Urothelium cell line (cell line): ENCODE measurements at regions not wholly inside any gene's neighbourhood (a gene's known extent, or its start where the extent isn't known, plus 50 kb on each side); places are given as distances from the start of the nearest gene placed in this dataset.
"Not testable (repeated sequence)": the region's sequence is repeated elsewhere in the genome, so short reads cannot be mapped to it uniquely, and the experiment has no call there.

Experiments
- DNase-seq: peaks from one replicate; pipeline ENCODE4 v3.0.0; 2011; ENCODE audit warnings: low spot score, mixed read lengths
- FAIRE-seq: peaks from 2 replicates; lab custom pipeline; 2011; peaks lifted over from hg19 to GRCh38; lab: Jason Lieb, UNC

DNA sequence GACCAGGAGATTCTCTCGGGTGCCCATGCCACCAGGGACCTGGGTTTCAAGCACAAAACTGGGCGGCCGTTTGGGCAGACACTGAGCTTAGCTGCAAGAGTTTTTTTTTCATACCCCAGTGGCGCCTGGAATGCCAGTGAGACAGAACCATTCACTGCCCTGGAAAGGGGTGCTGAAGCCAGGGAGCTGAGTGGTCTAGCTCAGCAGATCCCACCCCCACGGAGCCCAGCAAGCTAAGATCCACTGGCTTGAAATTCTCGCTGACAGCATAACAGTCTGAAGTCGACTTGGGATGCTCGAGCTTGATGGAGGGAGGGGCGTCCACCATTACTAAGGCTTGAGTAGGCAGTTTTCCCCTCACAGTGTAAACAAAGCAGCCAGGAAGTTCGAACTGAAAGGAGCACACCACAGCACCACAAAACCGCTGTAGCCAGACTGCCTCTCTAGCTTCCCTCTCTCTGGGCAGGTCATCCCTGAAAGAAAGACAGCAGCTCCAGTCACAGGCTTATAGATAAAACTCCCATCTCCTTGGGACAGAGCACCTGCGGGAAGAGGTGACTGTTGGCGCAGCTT, 157.7 kb downstream of the GIPC2 start:
- DNase-seq: peak; percentile 15
- FAIRE-seq: not testable (repeated sequence)

DNA sequence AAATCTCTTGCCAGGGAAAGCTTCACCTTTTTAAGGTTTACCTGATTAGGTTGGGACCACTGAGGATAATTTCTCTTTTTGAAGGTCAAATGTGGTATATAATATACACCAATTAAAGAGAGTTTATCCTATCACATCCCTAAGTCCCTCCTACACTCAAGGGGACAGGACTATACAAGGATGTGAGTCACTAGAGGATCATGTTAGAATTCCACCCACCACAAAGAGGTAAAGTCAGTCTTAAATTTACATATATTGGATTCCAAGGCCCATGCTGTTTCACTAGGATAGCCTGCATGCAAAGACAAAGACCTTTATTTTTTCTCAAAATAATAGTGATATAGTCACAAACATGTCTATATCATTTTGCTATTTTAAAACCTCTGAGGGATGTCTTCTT, 164.4 kb downstream of the GIPC2 start:
- DNase-seq (no peak), FAIRE-seq (no peak)

DNA sequence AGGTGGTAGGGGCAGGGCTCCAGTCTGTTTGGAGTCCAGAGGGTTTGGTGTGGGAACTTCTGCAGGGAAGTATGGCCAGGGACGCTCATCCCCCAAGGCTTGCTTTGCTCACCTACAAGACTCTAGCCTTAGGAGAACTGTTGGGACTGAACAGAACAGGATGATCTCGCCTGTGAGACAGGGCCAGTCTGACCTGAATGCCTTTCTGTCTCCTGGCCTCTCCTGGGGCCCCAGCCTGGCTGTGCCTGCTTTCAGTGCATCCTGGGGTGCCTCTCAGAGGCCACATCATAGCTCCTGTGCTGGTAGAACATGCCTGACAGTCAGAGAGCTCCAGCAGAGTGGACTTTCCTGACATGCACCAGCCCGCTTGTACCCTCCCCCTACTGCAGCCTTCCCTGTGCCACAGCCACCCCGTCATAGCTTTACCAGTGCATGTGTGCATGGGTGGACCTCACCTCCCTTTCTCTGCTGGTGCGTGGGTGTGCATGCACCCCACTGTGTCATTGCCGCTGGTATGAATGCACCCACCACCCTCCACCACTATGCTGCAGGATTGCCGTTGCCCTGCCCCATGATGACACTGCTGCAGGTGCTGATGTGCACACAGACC, 165.8 kb downstream of the GIPC2 start:
- FAIRE-seq: no peak
- no peak for DNase-seq

DNA sequence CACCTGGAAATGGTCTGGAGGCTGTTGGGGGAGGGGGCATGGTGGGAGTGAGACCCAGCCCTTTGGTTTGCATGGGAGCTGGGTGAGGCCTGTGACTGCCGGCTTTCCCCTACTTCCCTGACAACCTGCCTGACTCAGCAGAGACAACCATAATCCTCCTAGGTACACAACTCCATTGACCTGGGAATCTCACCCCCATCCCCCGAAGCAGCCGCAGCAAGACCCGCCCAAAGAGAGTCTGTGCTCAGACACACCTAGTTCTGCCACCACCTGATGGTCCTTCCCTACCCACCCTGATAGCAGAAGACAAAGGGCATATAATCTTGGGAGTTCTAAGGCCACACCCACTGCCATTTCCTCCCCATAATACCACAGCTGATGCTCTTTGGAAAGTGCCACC, 168.6 kb downstream of the GIPC2 start:
- no peak for FAIRE-seq
- DNase-seq: no peak

DNA sequence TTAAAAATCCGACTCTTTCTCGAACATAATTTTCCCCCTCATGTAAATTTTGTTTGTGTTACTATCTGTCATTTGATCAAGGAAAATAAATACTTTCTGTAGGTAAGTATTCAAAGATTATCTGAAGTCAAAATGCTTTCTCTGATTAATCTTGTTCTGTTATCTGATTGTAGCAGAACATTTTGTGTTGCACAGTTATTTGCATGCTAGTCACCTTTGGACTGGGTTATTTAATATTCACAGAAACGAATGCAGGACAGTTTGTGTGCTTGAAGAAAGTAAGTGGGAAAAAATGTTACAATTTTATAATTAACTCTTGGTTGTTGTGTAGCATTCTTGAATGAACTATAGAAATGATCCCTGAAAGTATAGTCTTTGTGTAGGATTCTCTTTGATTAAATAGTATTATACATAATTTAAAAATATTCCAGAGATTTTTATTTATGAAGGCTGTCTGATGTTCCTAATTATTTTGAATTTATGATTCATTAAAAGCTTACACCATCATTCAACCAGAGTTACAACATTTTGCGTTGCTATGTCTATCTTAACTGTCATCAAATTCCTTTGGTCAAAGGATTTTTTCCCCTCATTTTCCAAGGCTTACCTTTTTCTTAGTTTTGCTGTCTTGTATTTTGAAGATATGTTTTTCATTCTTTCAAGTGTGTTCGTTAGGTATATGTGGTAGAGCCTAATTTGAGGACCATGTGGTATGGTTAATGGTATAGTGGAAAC, 176.6 kb downstream of the GIPC2 start:
- DNase-seq (no peak), FAIRE-seq (no peak)

DNA sequence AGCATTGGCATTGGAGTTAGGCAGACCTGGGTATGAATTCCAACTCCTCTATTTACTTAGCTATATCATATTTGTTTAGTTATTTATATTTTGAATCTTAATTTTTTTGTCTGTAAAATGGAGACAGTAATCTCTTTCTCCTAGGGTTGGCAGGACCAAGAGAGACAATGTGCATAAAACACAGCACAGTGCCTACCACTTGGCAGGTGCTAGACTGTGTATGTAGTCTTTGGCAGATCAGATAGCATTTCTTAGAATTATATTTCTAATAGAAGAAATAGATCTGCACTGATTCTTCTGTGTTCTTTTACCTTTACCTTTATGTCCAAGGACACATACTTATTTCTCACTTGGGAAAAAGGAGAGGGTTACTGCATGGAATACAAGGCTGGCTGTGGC, 177.2 kb downstream of the GIPC2 start:
- no peak for FAIRE-seq

DNA sequence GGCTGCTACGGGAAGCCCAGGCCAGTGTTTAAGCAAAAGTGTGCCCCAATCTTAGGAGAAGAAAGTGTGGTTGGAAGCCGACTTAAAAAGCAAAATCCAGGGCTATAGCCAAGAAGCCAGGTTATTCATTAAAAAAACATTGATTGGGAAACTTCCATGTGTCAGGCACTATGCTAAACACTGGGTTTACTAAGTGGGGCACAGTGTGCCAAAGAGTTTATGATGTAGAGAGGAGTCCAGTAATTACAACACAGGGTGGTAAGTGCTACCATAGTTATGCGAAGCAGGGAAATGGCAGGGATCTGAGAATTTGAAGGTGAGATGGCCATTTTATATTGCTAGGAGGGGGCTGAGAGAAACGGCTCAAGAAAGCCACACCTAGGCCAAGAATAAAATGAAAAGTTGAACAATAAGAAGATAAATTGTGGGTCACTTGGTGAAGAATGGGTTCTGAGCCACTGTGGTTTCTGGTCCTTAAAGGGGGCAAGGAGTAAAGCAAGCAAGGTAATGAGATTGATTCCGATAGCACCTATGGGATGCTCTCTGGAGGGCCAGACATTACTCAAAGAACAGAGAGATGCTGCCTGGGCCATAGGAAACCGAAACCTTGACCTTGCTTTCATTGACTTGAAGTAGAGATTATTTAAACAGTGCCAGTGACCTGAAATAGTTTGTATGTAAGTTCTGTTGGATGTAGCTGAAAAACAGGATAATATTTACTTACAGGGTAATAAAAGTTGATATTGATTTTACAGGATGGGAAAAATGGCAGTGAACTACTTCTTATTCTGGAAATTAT, 177.8 kb downstream of the GIPC2 start:
- FAIRE-seq (no peak), DNase-seq (no peak)

More for the DNA sequence above, 177.2 kb downstream of the GIPC2 start:
- DNase-seq: no peak

DNA sequence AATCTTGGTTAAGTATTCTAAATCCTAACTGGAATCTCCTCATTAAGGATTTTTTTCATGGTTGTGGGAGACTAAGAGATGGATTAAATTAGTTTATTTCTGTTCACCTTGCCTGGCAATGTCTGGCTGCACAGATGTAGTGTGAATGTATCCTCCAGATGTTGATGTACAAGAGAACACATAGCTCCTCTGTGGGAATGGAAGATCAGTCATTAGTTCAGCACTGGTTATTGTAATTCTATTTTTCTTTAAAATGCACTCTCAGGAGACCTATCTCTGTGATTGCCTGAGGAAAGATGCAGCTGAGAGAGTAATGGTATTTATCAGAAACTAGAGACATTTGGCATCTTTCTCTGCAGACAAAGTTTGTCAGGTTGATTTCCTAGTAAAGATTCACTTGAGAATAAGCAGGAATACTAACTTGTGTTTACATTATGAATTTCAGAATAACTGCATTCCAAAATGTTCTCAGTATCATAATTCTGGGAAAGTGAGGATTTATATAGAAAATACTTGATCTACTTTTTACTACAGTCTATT, 178.6 kb downstream of the GIPC2 start:
- FAIRE-seq (no peak), DNase-seq (no peak)

DNA sequence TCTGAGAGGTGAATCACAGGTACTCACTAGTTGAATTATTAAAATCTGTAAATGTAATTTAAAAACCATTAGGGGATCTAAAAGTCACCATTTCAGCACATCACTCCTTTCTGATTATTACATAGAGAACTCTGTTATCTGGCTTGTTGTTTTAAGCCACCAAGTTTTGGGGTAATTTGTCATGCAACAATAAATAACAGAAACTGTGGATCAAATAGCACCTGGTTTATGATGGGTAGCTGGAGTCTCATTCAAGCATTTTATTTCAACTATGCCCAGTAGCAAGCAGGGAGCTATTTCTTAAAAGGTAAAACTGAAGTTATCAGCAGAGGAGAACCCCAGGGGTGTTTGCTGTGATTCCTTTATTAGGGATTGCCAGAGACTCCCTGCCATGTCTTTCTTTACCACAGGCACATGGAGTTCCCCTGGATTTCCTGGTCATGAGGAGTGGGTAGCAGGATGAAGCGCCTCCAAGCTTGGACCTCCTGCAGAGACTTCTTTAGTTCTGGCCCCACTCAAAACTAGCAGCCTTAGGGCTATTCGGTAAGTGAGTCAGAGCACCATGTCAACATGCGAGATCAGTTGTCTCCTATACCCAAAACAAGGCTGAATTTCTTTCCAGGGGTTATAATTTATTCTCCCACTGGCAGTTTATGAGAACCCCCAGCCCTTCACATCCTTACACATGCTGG, 179.2 kb downstream of the GIPC2 start:
- no peak for FAIRE-seq
- DNase-seq: no peak

DNA sequence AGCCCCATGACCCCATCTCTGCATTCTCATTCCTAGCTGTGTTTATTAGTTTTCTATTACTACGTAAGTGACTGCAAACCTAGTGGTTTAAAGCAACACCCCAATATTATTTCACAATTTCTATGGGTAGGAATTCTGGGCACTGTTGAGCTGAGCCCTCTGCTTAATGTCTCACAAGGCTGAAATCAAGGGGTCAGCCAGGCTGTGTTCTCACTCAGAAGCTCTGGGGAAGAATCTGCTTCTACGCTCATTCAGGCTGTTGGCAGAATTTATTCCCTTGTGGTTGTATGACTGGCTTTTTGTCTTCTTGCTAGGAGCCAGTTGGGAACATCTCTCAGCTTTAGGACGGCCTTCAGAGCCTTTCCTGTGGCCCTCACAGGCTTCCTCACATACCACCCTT, 181.0 kb downstream of the GIPC2 start:
- no peak for DNase-seq
- FAIRE-seq: no peak

DNA sequence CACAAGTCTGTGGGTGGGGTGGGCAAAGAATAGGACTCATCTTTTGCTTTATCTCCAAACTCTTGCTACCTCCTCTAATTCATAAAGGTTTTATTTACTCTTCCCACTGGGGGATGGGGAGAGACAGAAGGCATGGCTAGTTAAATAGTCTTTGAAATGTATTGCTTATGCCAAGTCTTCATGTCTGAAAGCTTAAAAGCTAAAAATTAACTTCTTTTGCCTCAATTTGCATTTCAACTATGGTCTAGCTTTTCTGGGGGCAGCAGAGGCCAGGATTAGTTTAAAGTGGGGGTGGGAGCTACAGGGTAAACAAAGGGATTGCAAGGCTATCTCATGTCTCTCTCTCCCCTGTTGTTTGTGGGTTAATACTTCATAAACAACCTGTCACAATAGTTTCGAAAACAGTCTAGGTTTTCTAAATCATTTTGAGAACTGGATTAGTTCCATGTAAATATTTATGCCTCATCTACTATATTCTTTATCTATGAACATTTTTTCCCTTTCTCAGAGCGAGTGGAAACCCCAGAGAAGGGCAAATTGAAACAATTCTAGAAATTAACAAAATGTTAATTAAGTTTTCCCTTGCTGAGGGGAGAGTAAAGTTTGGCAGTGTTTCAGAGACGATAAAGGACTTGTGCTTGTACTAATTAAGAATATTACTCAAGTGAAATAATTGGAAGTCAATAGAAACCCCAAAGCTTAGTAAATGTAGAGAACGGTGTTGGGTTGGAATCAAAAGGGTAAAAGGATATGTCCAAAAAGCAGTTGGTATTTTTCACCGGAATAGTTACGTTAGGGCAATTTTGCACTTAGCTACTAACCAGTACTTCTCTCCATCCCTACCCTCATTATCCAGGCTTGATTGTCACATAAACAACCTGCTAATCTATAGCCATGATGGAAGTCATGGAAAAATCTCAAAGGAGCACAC, 182.2 kb downstream of the GIPC2 start:
- no peak for DNase-seq
- no peak for FAIRE-seq

DNA sequence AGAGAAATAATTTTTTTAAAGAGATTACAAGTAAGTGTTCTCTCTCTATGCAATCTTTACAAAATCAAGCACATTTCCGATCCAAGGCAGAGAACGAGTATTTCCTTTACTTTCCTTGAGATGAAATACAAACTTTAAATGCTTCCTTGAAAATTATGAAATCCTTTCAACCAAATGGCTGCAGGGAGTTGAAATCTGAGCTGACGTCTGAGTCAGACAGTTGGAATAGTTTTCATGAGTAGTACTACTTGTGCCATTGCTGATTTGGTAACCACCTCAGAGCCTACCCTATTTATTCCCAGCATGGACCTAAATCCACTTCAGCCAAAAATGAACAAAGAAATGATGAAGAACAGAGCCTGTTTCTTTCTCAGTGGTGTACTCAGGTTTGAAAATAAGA, 183.6 kb downstream of the GIPC2 start:
- DNase-seq: no peak
- FAIRE-seq: no peak

DNA sequence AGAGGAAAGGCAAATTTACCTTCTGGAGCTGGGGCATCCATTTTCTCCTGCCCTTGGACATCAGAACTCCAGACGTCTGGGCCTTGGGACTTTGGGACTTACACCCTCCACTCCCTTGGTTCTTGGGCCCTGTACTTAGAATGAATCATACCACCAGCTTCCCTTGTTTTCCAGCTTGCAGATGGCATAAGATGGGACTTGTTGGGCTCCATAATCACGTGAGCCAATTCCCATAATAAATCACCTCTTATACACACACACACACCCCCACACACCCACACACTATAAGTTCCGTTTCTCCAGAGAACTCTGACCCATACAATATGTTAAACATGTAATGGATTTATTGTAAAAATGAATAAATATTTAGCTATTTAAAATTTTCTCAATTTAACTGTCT, 185.7 kb downstream of the GIPC2 start:
- no peak for DNase-seq

DNA sequence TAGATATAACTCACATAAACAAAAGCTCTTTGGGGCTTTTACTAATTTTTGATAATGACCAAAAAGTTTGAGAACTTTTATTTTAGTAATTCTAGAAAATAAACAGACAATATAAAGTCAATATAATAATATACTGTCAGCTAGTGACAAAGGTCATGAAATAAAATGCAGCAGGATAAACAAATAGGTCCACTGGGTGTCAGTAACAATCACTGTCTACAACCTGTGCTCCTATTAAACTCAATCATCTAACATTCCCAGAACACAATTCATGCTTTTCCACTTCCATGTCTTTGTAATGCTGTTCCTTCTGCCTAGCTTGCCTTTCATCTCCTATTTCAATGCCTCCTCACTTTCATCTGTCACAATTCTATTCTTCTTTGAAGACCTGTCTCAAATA, 186.1 kb downstream of the GIPC2 start:
- no peak for FAIRE-seq
- no peak for DNase-seq

More for the DNA sequence above, 185.7 kb downstream of the GIPC2 start:
- no peak for FAIRE-seq

DNA sequence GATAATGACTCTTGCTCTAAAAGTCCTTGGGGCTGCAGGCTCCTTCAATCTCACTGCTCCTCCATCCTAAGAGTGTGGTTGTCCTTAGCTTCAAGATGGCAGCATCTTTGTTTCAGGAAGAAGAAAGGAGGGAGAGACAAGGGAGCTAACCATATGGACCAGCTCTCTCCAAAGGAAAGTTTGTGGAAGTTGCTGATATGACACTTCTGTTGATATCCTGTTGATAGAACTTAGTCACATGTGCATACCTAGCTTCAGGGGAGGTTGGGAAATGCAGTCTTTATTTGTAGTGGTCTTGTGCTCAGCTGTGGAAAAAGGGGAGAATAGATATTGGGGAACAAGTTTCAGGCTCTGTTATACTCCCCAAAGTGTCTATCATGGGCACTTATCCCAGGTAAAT, 186.9 kb downstream of the GIPC2 start:
- FAIRE-seq: no peak
- no peak for DNase-seq

DNA sequence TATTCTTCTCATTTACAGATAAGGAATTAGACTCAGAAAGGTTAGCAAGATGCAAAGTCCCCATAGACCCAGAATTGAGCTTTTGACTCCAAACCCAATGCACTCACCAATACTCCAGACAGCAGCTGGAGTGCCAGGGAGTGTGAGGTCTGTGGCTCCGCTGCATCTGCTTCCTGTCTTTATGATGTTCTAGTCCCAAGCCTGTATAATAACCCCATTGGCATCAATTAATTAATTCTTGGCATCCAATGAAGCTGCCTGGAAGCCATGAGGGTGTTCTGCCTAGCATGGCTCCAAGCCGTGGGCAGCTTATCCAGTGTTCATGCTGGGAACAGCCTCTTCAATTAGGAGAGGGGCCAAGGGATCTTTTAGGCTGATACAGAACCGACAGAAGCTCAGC, 188.7 kb downstream of the GIPC2 start:
- DNase-seq (no peak), FAIRE-seq (no peak)

DNA sequence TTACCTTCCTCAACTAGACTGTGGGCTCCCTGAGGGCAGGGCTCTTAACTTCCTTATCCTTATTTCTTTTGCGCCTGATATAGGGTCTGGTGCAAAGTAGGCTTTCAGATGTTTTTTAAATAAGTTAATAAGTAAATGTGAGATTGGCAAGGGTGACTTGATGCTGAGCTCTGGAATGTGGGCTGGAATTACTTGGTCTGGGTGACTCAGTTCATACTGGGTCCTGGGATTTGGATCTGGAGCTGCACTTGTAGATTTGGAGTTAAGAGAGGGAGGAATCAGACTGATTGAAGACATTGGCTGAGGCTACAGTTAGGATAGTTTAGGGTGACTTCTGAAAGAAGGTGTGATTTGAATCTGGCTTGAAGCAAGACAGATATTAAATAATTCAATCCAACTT, 190.9 kb downstream of the GIPC2 start:
- DNase-seq: no peak
- no peak for FAIRE-seq

DNA sequence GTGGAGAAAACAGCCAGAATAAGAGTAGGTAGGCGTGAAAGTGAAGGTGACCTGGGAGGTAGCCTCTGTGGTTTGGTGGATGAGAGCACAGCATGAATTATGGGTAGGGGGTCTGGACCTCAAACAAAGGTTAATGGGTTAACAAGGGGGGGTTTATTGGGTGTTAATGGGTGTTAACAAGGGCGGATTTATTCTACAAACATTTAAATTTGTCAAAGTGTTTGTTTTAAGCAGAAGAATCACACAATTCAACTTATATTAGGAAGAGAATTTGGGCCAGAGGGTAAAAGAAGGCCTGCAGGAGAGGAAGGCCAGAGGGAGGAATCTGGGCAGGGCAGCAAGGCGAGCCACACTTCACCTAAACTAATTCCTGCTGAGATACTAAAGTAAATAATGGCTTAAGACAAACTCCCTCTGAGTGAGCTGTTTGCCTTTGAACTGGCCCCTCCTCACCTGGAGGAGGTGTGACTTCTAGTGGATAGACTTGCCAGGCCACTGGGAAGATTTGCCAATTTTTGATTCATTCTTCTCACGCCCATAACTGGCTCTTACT, 191.7 kb downstream of the GIPC2 start:
- no peak for FAIRE-seq
- no peak for DNase-seq

DNA sequence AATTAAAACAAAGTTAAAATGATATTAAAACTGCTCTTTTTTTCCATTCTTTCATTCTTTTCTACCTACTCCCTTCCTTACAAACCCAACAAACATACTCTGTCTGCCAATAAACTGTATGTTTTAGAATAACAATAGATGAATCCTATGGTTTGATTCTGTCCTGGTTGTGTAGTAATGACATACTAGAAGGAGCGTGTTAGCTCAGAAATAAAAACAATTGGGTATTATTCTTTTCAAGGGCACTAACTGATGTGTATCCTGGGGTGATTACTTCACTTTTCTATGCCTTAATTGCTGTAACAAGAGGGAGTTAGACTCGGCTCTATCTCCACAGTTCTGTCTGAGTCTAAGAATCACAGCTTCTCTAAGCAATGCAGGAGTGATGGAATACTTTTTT, 194.4 kb downstream of the GIPC2 start:
- FAIRE-seq (no peak), DNase-seq (no peak)
